Tibial nerve (tissue), 4 donors: ENCODE measurements at regions not wholly inside any gene's neighbourhood (a gene's known extent, or its start where the extent isn't known, plus 50 kb on each side); places are given as distances from the start of the nearest gene placed in this dataset.

ENCODE experiments used
- EP300 ChIP-seq, 2 donors: sonication (generic); formaldehyde crosslinking; IDR thresholded peaks; one replicate each; pipeline ENCODE4 v1.6.1; 2017; ENCODE audit warnings: antibody characterized with exemption in 2 of 2, mild to moderate bottlenecking in 1 of 2
- POLR2A ChIP-seq, 2 donors: fragments of 450-650 bp; IDR thresholded peaks; one replicate each; pipeline ENCODE4 v1.6.1; 2017; ENCODE audit warnings: antibody characterized with exemption in 2 of 2, mild to moderate bottlenecking in 2 of 2, moderate library complexity in 2 of 2
- TF ChIP-seq, protein P1 (sequence below), 5 experiments: fragments of 200-600 bp in 3 of 5; fragments of 450-650 bp in 2 of 5; sonication (generic) in 3 of 5; IDR thresholded peaks; one replicate each; pipeline ENCODE4 v1.5.1; 2016 to 2019; ENCODE audit warnings: antibody characterized with exemption in 5 of 5, mild to moderate bottlenecking in 3 of 5, moderate library complexity in 2 of 5

DNA sequence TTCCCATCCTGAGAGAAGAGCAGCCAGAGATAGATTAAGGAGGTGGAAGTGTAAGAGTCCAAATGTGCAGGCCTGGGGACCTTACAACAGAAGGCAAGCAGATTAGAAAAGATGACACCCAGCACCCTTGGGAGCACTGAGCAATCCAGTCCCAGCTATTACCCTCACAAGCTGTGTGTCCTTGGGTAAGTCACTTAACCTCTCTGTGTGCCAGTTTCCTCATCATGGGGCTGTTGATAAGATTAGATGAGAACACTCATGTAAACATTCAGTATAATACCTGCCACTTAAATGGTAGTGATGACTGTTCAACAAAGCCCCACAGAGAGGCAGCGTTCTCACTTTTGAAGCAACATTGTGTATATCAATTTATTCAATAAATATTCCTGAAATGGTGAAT lies 114.8 kb upstream of the CST7 start:
- TF ChIP-seq POLR2A (IDR thresholded peaks at IDR 0.05) (no peak), EP300 (IDR thresholded peaks at IDR 0.05) (no peak)
- TF ChIP-seq, protein P1, sequence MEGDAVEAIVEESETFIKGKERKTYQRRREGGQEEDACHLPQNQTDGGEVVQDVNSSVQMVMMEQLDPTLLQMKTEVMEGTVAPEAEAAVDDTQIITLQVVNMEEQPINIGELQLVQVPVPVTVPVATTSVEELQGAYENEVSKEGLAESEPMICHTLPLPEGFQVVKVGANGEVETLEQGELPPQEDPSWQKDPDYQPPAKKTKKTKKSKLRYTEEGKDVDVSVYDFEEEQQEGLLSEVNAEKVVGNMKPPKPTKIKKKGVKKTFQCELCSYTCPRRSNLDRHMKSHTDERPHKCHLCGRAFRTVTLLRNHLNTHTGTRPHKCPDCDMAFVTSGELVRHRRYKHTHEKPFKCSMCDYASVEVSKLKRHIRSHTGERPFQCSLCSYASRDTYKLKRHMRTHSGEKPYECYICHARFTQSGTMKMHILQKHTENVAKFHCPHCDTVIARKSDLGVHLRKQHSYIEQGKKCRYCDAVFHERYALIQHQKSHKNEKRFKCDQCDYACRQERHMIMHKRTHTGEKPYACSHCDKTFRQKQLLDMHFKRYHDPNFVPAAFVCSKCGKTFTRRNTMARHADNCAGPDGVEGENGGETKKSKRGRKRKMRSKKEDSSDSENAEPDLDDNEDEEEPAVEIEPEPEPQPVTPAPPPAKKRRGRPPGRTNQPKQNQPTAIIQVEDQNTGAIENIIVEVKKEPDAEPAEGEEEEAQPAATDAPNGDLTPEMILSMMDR (IDR thresholded peaks at IDR 0.05) = no peak
